GM21825 (cell line): ENCODE measurements at regions not wholly inside any gene's neighbourhood (a gene's known extent, or its start where the extent isn't known, plus 50 kb on each side); places are given as distances from the start of the nearest gene placed in this dataset.

Source experiments
- ATAC-seq: cut with Tn5 transposase; IDR thresholded peaks from one replicate; pipeline ENCODE4 v1.9.1; 2021; ENCODE audit warnings: mild to moderate bottlenecking, moderate library complexity; ENCODE audit not compliant: unreplicated experiment

GRCh38 chr11:92317721-92318120 lies 93.1 kb downstream of the FAT3 start:
- no peak for ATAC-seq

GRCh38 chr11:92322225-92322624 lies 97.6 kb downstream of the FAT3 start:
- no peak for ATAC-seq

- ATAC-seq = no peak
Measured at GRCh38 chr11:92324890-92325289, 100.3 kb downstream of the FAT3 start.

- no peak for ATAC-seq
Measured at GRCh38 chr11:92325416-92325815, 100.8 kb downstream of the FAT3 start.

- ATAC-seq = no peak
Measured at GRCh38 chr11:92329137-92329536, 104.5 kb downstream of the FAT3 start.

- ATAC-seq = no peak
Measured at GRCh38 chr11:92329646-92330045, 105.0 kb downstream of the FAT3 start.

GRCh38 chr11:92330114-92330513 lies 105.5 kb downstream of the FAT3 start:
- no peak for ATAC-seq

GRCh38 chr11:92332986-92333385 lies 108.4 kb downstream of the FAT3 start:
- no peak for ATAC-seq

GRCh38 chr11:92340839-92341238 lies 116.2 kb downstream of the FAT3 start:
- ATAC-seq = no peak

GRCh38 chr11:92342034-92342720 lies 117.6 kb downstream of the FAT3 start:
- no peak for ATAC-seq

GRCh38 chr11:92342886-92343285 lies 118.3 kb downstream of the FAT3 start:
- ATAC-seq = no peak

GRCh38 chr11:92346220-92346619 lies 121.6 kb downstream of the FAT3 start:
- no peak for ATAC-seq

- ATAC-seq = no peak
Measured at GRCh38 chr11:92347454-92347853, 122.8 kb downstream of the FAT3 start.

GRCh38 chr11:92349486-92350156 lies 125.0 kb downstream of the FAT3 start:
- ATAC-seq = no peak

- ATAC-seq = no peak
Measured at GRCh38 chr11:92357344-92357743, 132.7 kb downstream of the FAT3 start.

GRCh38 chr11:92357841-92358240 lies 133.2 kb downstream of the FAT3 start:
- ATAC-seq = no peak

- ATAC-seq = no peak
Measured at GRCh38 chr11:92361551-92361950, 136.9 kb downstream of the FAT3 start.

GRCh38 chr11:92362989-92363388 lies 138.4 kb downstream of the FAT3 start:
- no peak for ATAC-seq

- no peak for ATAC-seq
Measured at GRCh38 chr11:92364177-92364576, 139.6 kb downstream of the FAT3 start.

- no peak for ATAC-seq
Measured at GRCh38 chr11:92376146-92376599, 151.6 kb downstream of the FAT3 start.

- no peak for ATAC-seq
Measured at GRCh38 chr11:92376680-92377079, 152.1 kb downstream of the FAT3 start.

- ATAC-seq = no peak
Measured at GRCh38 chr11:92380882-92381281, 156.3 kb downstream of the FAT3 start.

- ATAC-seq = no peak
Measured at GRCh38 chr11:92382311-92382710, 157.7 kb downstream of the FAT3 start.
